ENCODE measurements at regions not wholly inside any gene's neighbourhood (a gene's known extent, or its start where the extent isn't known, plus 50 kb on each side); places are given as distances from the start of the nearest gene placed in this dataset.

- Mint-ChIP-seq H3K36me3 (ENCODE audit: low read depth) (no peaks in the 10 kb centered on the region), H3K4me3 (no peak overlapping the region), H3K4me1 (no peaks in the 10 kb centered on the region), H3K27ac (no peak overlapping the region), H3K27me3 (ENCODE audit: insufficient read depth, low read depth, poor library complexity) (no peaks in the 10 kb centered on the region), H3K9me3 (no peaks in the 10 kb centered on the region; the same call in 2 of the 3 replicates)
- ATAC-seq (no peak), DNase-seq (ENCODE audit: low spot score) (no peak)
- H3K4me3 ChIP-seq: no peak overlapping the region
- H3K9me2 ChIP-seq (ENCODE audit: insufficient read depth): peaks cover 12% of the 10 kb centered on the region
- H3K27ac ChIP-seq (ENCODE audit: low read depth): no peak overlapping the region
- no peak overlapping the region for H3K4me2 ChIP-seq
- no peaks in the 10 kb centered on the region for H3K36me3 ChIP-seq (ENCODE audit: insufficient read depth)
- H2AFZ ChIP-seq: no peak overlapping the region
- no peaks in the 10 kb centered on the region for H3K79me2 ChIP-seq (replicated peaks; ENCODE audit: insufficient read depth)
- H3F3A ChIP-seq (replicated peaks; ENCODE audit: low read depth): no peaks in the 10 kb centered on the region
- no peaks in the 10 kb centered on the region for H3K27me3 ChIP-seq (ENCODE audit: insufficient read depth)
- H4K20me1 ChIP-seq (replicated peaks; ENCODE audit: insufficient read depth): no peaks in the 10 kb centered on the region
- TF ChIP-seq, protein P1, sequence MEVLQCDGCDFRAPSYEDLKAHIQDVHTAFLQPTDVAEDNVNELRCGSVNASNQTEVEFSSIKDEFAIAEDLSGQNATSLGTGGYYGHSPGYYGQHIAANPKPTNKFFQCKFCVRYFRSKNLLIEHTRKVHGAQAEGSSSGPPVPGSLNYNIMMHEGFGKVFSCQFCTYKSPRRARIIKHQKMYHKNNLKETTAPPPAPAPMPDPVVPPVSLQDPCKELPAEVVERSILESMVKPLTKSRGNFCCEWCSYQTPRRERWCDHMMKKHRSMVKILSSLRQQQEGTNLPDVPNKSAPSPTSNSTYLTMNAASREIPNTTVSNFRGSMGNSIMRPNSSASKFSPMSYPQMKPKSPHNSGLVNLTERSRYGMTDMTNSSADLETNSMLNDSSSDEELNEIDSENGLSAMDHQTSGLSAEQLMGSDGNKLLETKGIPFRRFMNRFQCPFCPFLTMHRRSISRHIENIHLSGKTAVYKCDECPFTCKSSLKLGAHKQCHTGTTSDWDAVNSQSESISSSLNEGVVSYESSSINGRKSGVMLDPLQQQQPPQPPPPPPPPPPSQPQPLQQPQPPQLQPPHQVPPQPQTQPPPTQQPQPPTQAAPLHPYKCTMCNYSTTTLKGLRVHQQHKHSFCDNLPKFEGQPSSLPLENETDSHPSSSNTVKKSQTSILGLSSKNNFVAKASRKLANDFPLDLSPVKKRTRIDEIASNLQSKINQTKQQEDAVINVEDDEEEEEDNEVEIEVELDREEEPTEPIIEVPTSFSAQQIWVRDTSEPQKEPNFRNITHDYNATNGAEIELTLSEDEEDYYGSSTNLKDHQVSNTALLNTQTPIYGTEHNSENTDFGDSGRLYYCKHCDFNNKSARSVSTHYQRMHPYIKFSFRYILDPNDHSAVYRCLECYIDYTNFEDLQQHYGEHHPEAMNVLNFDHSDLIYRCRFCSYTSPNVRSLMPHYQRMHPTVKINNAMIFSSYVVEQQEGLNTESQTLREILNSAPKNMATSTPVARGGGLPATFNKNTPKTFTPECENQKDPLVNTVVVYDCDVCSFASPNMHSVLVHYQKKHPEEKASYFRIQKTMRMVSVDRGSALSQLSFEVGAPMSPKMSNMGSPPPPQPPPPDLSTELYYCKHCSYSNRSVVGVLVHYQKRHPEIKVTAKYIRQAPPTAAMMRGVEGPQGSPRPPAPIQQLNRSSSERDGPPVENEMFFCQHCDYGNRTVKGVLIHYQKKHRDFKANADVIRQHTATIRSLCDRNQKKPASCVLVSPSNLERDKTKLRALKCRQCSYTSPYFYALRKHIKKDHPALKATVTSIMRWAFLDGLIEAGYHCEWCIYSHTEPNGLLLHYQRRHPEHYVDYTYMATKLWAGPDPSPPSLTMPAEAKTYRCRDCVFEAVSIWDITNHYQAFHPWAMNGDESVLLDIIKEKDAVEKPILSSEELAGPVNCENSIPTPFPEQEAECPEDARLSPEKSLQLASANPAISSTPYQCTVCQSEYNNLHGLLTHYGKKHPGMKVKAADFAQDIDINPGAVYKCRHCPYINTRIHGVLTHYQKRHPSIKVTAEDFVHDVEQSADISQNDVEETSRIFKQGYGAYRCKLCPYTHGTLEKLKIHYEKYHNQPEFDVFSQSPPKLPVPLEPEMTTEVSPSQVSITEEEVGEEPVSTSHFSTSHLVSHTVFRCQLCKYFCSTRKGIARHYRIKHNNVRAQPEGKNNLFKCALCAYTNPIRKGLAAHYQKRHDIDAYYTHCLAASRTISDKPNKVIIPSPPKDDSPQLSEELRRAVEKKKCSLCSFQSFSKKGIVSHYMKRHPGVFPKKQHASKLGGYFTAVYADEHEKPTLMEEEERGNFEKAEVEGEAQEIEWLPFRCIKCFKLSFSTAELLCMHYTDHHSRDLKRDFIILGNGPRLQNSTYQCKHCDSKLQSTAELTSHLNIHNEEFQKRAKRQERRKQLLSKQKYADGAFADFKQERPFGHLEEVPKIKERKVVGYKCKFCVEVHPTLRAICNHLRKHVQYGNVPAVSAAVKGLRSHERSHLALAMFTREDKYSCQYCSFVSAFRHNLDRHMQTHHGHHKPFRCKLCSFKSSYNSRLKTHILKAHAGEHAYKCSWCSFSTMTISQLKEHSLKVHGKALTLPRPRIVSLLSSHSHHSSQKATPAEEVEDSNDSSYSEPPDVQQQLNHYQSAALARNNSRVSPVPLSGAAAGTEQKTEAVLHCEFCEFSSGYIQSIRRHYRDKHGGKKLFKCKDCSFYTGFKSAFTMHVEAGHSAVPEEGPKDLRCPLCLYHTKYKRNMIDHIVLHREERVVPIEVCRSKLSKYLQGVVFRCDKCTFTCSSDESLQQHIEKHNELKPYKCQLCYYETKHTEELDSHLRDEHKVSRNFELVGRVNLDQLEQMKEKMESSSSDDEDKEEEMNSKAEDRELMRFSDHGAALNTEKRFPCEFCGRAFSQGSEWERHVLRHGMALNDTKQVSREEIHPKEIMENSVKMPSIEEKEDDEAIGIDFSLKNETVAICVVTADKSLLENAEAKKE (CRISPR knock-in tag; IDR thresholded peaks at IDR 0.05): no peak
- TF ChIP-seq CREB1 (CRISPR knock-in tag; IDR thresholded peaks at IDR 0.05; ENCODE audit: low read depth): no peak
- no peak for TF ChIP-seq POLR2AphosphoS5 (IDR thresholded peaks at IDR 0.05; ENCODE audit: low read depth)
- no peak for TF ChIP-seq ZNF114 (CRISPR knock-in tag; IDR thresholded peaks at IDR 0.05)
- no peak for TF ChIP-seq STAT1 (IDR thresholded peaks at IDR 0.05; ENCODE audit: unreplicated experiment)
- no peak for TF ChIP-seq EZH2 (IDR thresholded peaks at IDR 0.05; ENCODE audit: low read depth, unreplicated experiment)
- no peak for TF ChIP-seq NANOG (IDR thresholded peaks at IDR 0.05; ENCODE audit: borderline replicate concordance)
- no peaks in the 10 kb centered on the region for H3K4me1 ChIP-seq (ENCODE audit: insufficient read depth)
Measured at GRCh38 chr4:53671757-53672156, 80.5 kb upstream of the LNX1 start.

- DNase-seq (ENCODE audit: low spot score): no peak
- Histone ChIP-seq H3F3A (replicated peaks; ENCODE audit: low read depth) (no peaks in the 10 kb centered on the region), H3K4me1 (ENCODE audit: insufficient read depth) (no peaks in the 10 kb centered on the region), H3K4me2 (no peak overlapping the region), H3K4me3 (no peak overlapping the region), H3K27me3 (ENCODE audit: insufficient read depth) (no peaks in the 10 kb centered on the region), H3K27ac (ENCODE audit: low read depth) (no peak overlapping the region), H3K79me2 (replicated peaks; ENCODE audit: insufficient read depth) (no peaks in the 10 kb centered on the region), H3K36me3 (ENCODE audit: insufficient read depth) (no peaks in the 10 kb centered on the region), H2AFZ (no peak overlapping the region), H4K20me1 (replicated peaks; ENCODE audit: insufficient read depth) (no peaks in the 10 kb centered on the region), H3K9me2 (ENCODE audit: insufficient read depth) (0 out of 2 replicates have a peak, but pooled peaks cover 3% of the 10 kb centered on the region)
- no peak overlapping the region for H3K27ac Mint-ChIP-seq
- no peaks in the 10 kb centered on the region for H3K36me3 Mint-ChIP-seq (ENCODE audit: low read depth)
- H3K27me3 Mint-ChIP-seq (ENCODE audit: insufficient read depth, low read depth, poor library complexity): peaks cover 2% of the 10 kb centered on the region
- no peaks in the 10 kb centered on the region for H3K4me1 Mint-ChIP-seq
- H3K4me3 Mint-ChIP-seq: no peak overlapping the region
- ATAC-seq: no peak
- no peaks in the 10 kb centered on the region for H3K9me3 Mint-ChIP-seq
- no peak for TF ChIP-seq REST (IDR thresholded peaks at IDR 0.05; ENCODE audit: unreplicated experiment)
Measured at GRCh38 chr4:53659737-53660136, 68.5 kb upstream of the LNX1 start.

All from GM23338 (cell line).